ENCODE measurements at regions not wholly inside any gene's neighbourhood (a gene's known extent, or its start where the extent isn't known, plus 50 kb on each side); places are given as distances from the start of the nearest gene placed in this dataset.

- TF ChIP-seq CTCF (IDR thresholded peaks at IDR 0.05) (no peak), POLR2A (IDR thresholded peaks at IDR 0.05) (no peak)
These were observed 180.3 kb upstream of the FER start for GRCh38 chr5:108567429-108567828.

Data from vagina (tissue), 2 donors.